ENCODE measurements at regions not wholly inside any gene's neighbourhood (a gene's known extent, or its start where the extent isn't known, plus 50 kb on each side); places are given as distances from the start of the nearest gene placed in this dataset.

GRCh38 chr2:65566617-65567016, 134.2 kb upstream of the SPRED2 start (continued):
- TF ChIP-seq NFAT5 (CRISPR knock-in tag; IDR thresholded peaks at IDR 0.05): no peak

GRCh38 chr2:65565681-65566080, 133.3 kb upstream of the SPRED2 start:
- no peak for FAIRE-seq
- CTCF ChIA-PET (ENCODE audit: low intra/inter-chr PET ratio, low total read pairs): no interaction called here
- 45% methylated on average over 8 of the region's 8 CpGs for WGBS (ENCODE audit: low lambda C conversion rate)
- Histone ChIP-seq H3K27ac (ENCODE audit: extremely low read length, insufficient read depth, low read length) (no peak overlapping the region), H3K4me2 (ENCODE audit: low read depth, low read length) (no peak overlapping the region), H4K20me1 (ENCODE audit: insufficient read depth, low read length) (no peaks in the 10 kb centered on the region), H3K36me3 (replicated peaks in 1 of 2; ENCODE audit: control insufficient read depth in 1 of 2, insufficient read depth in 2 of 2, low read length in 2 of 2) (no peaks in the 10 kb centered on the region), H2AFZ (ENCODE audit: low read length) (no peak overlapping the region), H3K79me2 (ENCODE audit: insufficient read depth, low read length) (no peaks in the 10 kb centered on the region), H3K9ac (ENCODE audit: insufficient read depth, low read depth, low read length) (no peak overlapping the region), H3K4me3 (replicated peaks in 1 of 3; ENCODE audit: insufficient read depth in 1 of 3, low read depth in 2 of 3, low read length in 3 of 3) (no peak overlapping the region), H3K4me1 (ENCODE audit: insufficient read depth, low read length) (0 out of 2 replicates have a peak, but pooled peaks cover 4% of the 10 kb centered on the region), H3K9me3 (ENCODE audit: low read length) (no peaks in the 10 kb centered on the region), H3K27me3 (ENCODE audit: control insufficient read depth in 1 of 2, insufficient read depth in 2 of 2, low read length in 2 of 2) (peaks cover 1 to 36% of the 10 kb centered on the region in 2 experiments; a peak in 4 of 5 replicates)
- intact Hi-C loops (cut with micrococcal nuclease; ENCODE audit: unreplicated experiment): no loop called here
- DNase-seq (ENCODE audit: low spot score): no peak
- POLR2A ChIA-PET: no interaction called here
- no TSS peak for BruUV-seq (replicated peaks)
- peak; percentile 29 for ATAC-seq
- in situ Hi-C loops (cut with HindIII; ENCODE audit: extremely low pct_ligation_motif_present, low pct_unique_long_range_greater_than_20kb): loop anchor here (10.0 to 25.0 kb wide), 3 partner anchors 503 to 953 kb away; partner anchors contain the start of gene CEP68
- TF ChIP-seq GLI4 (CRISPR knock-in tag; IDR thresholded peaks at IDR 0.05; ENCODE audit: borderline replicate concordance): no peak
- TF ChIP-seq MEIS1 (CRISPR knock-in tag; IDR thresholded peaks at IDR 0.05; ENCODE audit: borderline replicate concordance): no peak
- TF ChIP-seq RAD51 (IDR thresholded peaks at IDR 0.05; ENCODE audit: borderline replicate concordance): no peak
- TF ChIP-seq ZNF263 (CRISPR knock-in tag; IDR thresholded peaks at IDR 0.05): no peak
- TF ChIP-seq ZBTB40 (IDR thresholded peaks at IDR 0.05): no peak
- no peak for TF ChIP-seq ZBTB40 (CRISPR knock-in tag; IDR thresholded peaks at IDR 0.05)
- no peak for TF ChIP-seq TGIF2 (CRISPR knock-in tag; IDR thresholded peaks at IDR 0.05)
- no peak for TF ChIP-seq ZNF333 (CRISPR knock-in tag; IDR thresholded peaks at IDR 0.05; ENCODE audit: borderline replicate concordance)
